ENCODE measurements at regions not wholly inside any gene's neighbourhood (a gene's known extent, or its start where the extent isn't known, plus 50 kb on each side); places are given as distances from the start of the nearest gene placed in this dataset.

- peaks cover 16% of the 10 kb centered on the region for H3K4me1 ChIP-seq (ENCODE audit: insufficient read depth, low read length, severe bottlenecking)
- no peak overlapping the region for H3K4me3 ChIP-seq (ENCODE audit: low read depth, low read length, poor library complexity, severe bottlenecking)
- no peaks in the 10 kb centered on the region for H3K9me2 ChIP-seq (ENCODE audit: low read depth, low read length)
- H3K79me2 ChIP-seq (ENCODE audit: insufficient read depth, low read length) = no peaks in the 10 kb centered on the region
- H3K4me2 ChIP-seq (ENCODE audit: low read length) = peak overlapping the region; percentile 29; the same call in 1 of the 2 replicates
- H3F3A ChIP-seq (ENCODE audit: insufficient read depth, low read length) = no peaks in the 10 kb centered on the region
- TF ChIP-seq EZH2 (IDR thresholded peaks at IDR 0.05; ENCODE audit: borderline replicate concordance, low read length) (no peak), CTCF (IDR thresholded peaks at IDR 0.05; ENCODE audit: low read length) (peak; percentile 13; the same call in 1 of the 2 replicates)
- H2AFZ ChIP-seq (ENCODE audit: low read length) = peak overlapping the region; percentile 80
- H3K27ac ChIP-seq (ENCODE audit: low read depth, low read length, poor library complexity, severe bottlenecking) = peak overlapping the region; percentile 60
- no peaks in the 10 kb centered on the region for H3K9me3 ChIP-seq (ENCODE audit: low read length)
- H4K20me1 ChIP-seq (ENCODE audit: insufficient read depth, low read length) = no peaks in the 10 kb centered on the region
- H3K27me3 ChIP-seq (ENCODE audit: insufficient read depth, low read length) = no peaks in the 10 kb centered on the region
- H3K36me3 ChIP-seq (ENCODE audit: insufficient read depth, low read length) = no peaks in the 10 kb centered on the region
- H3K9ac ChIP-seq (ENCODE audit: low read length) = no peak overlapping the region
These were observed 134.5 kb upstream of the PCDH10 start for GRCh38 chr4:133014473-133015135.

GRCh38 chr4:133045288-133045687, 103.8 kb upstream of the PCDH10 start:
- Histone ChIP-seq H3K36me3 (ENCODE audit: insufficient read depth, low read length) (no peaks in the 10 kb centered on the region), H3F3A (ENCODE audit: insufficient read depth, low read length) (no peaks in the 10 kb centered on the region), H2AFZ (ENCODE audit: low read length) (no peak overlapping the region), H4K20me1 (ENCODE audit: insufficient read depth, low read length) (no peaks in the 10 kb centered on the region), H3K27me3 (ENCODE audit: insufficient read depth, low read length) (no peaks in the 10 kb centered on the region), H3K4me3 (ENCODE audit: low read depth, low read length, poor library complexity, severe bottlenecking) (no peak overlapping the region), H3K9ac (ENCODE audit: low read length) (no peak overlapping the region), H3K4me2 (ENCODE audit: low read length) (no peak overlapping the region), H3K27ac (ENCODE audit: low read depth, low read length, poor library complexity, severe bottlenecking) (no peak overlapping the region), H3K79me2 (ENCODE audit: insufficient read depth, low read length) (no peaks in the 10 kb centered on the region), H3K4me1 (ENCODE audit: insufficient read depth, low read length, severe bottlenecking) (no peaks in the 10 kb centered on the region), H3K9me2 (ENCODE audit: low read depth, low read length) (no peaks in the 10 kb centered on the region), H3K9me3 (ENCODE audit: low read length) (no peaks in the 10 kb centered on the region)
- TF ChIP-seq EZH2 (IDR thresholded peaks at IDR 0.05; ENCODE audit: borderline replicate concordance, low read length) (no peak), CTCF (IDR thresholded peaks at IDR 0.05; ENCODE audit: low read length) (no peak)

GRCh38 chr4:133046156-133046555, 102.9 kb upstream of the PCDH10 start:
- no peaks in the 10 kb centered on the region for H3F3A ChIP-seq (ENCODE audit: insufficient read depth, low read length)
- H4K20me1 ChIP-seq (ENCODE audit: insufficient read depth, low read length) = no peaks in the 10 kb centered on the region
- no peak overlapping the region for H3K9ac ChIP-seq (ENCODE audit: low read length)
- no peaks in the 10 kb centered on the region for H3K4me1 ChIP-seq (ENCODE audit: insufficient read depth, low read length, severe bottlenecking)
- H3K9me3 ChIP-seq (ENCODE audit: low read length) = no peaks in the 10 kb centered on the region
- no peaks in the 10 kb centered on the region for H3K27me3 ChIP-seq (ENCODE audit: insufficient read depth, low read length)
- no peak overlapping the region for H2AFZ ChIP-seq (ENCODE audit: low read length)
- no peak overlapping the region for H3K4me2 ChIP-seq (ENCODE audit: low read length)
- H3K79me2 ChIP-seq (ENCODE audit: insufficient read depth, low read length) = no peaks in the 10 kb centered on the region
- TF ChIP-seq EZH2 (IDR thresholded peaks at IDR 0.05; ENCODE audit: borderline replicate concordance, low read length) (no peak), CTCF (IDR thresholded peaks at IDR 0.05; ENCODE audit: low read length) (no peak)
- no peaks in the 10 kb centered on the region for H3K9me2 ChIP-seq (ENCODE audit: low read depth, low read length)
- no peak overlapping the region for H3K4me3 ChIP-seq (ENCODE audit: low read depth, low read length, poor library complexity, severe bottlenecking)
- no peak overlapping the region for H3K27ac ChIP-seq (ENCODE audit: low read depth, low read length, poor library complexity, severe bottlenecking)
- H3K36me3 ChIP-seq (ENCODE audit: insufficient read depth, low read length) = no peaks in the 10 kb centered on the region
